Thyroid gland (tissue), 4 donors: ENCODE measurements at regions not wholly inside any gene's neighbourhood (a gene's known extent, or its start where the extent isn't known, plus 50 kb on each side); places are given as distances from the start of the nearest gene placed in this dataset.
A peak's percentile ranks its signal among the peaks of the same experiment; 100 is the strongest.

Experiments used
- POLR2A ChIP-seq, 2 donors: fragments of 450-650 bp; IDR thresholded peaks; one replicate each; pipeline ENCODE4 v1.6.1; 2017; ENCODE audit warnings: antibody characterized with exemption in 2 of 2, mild to moderate bottlenecking in 2 of 2, moderate library complexity in 1 of 2
- TF ChIP-seq, protein P1 (sequence below), 6 experiments: fragments of 200-600 bp in 3 of 6; fragments of 450-650 bp in 3 of 6; sonication (generic) in 3 of 6; IDR thresholded peaks; one replicate each; pipeline ENCODE4 v1.5.1; 2016 to 2019; ENCODE audit warnings: antibody characterized with exemption in 6 of 6, mild to moderate bottlenecking in 2 of 6, inconsistent platforms in 1 of 6, moderate library complexity in 1 of 6

DNA sequence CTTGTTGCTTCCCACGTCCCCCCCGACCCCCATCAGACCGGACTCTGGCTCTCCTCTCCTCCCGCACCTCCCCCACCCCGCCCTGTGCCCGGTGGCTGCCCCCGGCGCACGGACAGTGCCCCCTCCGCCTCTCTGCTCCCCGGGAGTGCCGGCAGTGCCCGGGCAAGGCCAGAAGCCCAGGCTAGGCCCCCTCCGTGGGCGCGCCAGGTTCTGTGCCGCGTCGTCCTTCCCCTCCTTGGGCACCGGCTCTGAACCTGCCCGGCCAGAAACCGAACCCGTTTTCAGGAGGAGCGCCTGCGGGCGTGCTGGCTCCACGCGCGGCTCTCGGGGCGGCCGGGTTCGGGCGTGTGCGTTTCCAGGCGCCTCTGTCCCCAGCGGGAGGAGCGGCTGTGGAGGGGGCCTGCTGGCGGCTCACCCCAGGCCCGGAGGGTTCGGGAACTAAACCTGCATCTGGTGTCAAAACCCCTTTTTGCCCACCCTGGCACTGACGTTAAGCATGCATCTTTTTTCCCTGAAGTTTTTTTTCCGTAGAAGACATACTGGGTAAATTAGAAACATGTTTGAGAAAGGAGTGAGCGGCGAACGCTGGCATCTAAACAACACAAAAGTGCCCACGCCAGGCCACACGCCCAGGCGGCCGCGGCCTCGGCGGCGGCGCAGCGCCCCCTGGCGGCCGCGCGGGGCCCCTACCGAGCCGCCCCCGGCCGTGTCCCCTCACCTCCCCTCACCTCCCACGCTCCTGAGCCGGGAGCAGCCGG is 123.9 kb upstream of the SLC1A4 start:
- no peak for TF ChIP-seq POLR2A (IDR thresholded peaks at IDR 0.05)
- TF ChIP-seq, protein P1, sequence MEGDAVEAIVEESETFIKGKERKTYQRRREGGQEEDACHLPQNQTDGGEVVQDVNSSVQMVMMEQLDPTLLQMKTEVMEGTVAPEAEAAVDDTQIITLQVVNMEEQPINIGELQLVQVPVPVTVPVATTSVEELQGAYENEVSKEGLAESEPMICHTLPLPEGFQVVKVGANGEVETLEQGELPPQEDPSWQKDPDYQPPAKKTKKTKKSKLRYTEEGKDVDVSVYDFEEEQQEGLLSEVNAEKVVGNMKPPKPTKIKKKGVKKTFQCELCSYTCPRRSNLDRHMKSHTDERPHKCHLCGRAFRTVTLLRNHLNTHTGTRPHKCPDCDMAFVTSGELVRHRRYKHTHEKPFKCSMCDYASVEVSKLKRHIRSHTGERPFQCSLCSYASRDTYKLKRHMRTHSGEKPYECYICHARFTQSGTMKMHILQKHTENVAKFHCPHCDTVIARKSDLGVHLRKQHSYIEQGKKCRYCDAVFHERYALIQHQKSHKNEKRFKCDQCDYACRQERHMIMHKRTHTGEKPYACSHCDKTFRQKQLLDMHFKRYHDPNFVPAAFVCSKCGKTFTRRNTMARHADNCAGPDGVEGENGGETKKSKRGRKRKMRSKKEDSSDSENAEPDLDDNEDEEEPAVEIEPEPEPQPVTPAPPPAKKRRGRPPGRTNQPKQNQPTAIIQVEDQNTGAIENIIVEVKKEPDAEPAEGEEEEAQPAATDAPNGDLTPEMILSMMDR (IDR thresholded peaks at IDR 0.05): peak in 4 of 6 experiments; percentile 67 to 97 (median 94)
